Stimulated activated naive CD8-positive, alpha-beta T cell treated with anti-CD3 and anti-CD28 coated beads, Interleukin-15, Interleukin-2, amounts not matched to agents 100 ng/mL and 50 ng/mL, for 24 hours (primary cell): ENCODE measurements at regions not wholly inside any gene's neighbourhood (a gene's known extent, or its start where the extent isn't known, plus 50 kb on each side); places are given as distances from the start of the nearest gene placed in this dataset.

Source experiments
- H3K27ac Mint-ChIP-seq: one replicate; pipeline ENCODE4 v1.8.0; 2021; ENCODE audit warnings: mild to moderate bottlenecking, mixed read lengths
- H3K27me3 Mint-ChIP-seq: one replicate; pipeline ENCODE4 v1.8.0; 2021; ENCODE audit warnings: mixed read lengths
- H3K36me3 Mint-ChIP-seq: one replicate; pipeline ENCODE4 v1.8.0; 2021; ENCODE audit warnings: low read depth, mixed read lengths
- H3K4me1 Mint-ChIP-seq: one replicate; pipeline ENCODE4 v1.8.0; 2021; ENCODE audit warnings: low read depth, mixed read lengths
- H3K4me3 Mint-ChIP-seq: one replicate; pipeline ENCODE4 v1.8.0; 2021; ENCODE audit warnings: mild to moderate bottlenecking, mixed read lengths
- H3K9me3 Mint-ChIP-seq: one replicate; pipeline ENCODE4 v1.8.0; 2021; ENCODE audit warnings: mixed read lengths

DNA sequence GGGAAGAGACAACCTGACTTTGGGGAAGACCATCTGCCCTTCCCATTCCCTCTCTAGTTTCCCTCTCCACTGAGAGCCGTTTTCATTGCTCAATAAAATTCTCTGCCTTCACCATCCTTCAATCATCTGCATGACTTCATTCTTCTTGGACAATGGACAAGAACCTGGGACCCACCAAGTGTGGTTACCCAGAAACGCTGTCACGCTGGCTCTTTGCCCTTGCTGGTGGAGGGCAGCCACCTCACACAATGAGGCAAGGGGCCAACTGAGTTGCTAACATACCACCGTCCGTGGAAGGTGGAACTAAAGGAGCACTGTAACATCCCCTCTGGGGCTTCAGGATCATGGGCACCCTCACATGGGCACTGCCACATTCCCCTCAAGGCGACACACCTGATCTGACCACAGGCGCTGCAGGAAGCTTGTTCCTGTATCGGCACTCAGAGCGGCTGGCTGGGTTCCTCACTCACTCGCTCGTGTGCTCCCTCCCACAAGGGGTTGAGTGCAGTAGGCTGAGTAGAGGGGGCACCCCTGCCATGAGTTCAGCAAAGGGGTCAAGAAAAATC, 652.4 kb downstream of the PLPP3 start:
- no peaks in the 10 kb centered on the region for H3K27me3 Mint-ChIP-seq
- H3K4me3 Mint-ChIP-seq = no peak overlapping the region
- no peaks in the 10 kb centered on the region for H3K4me1 Mint-ChIP-seq
- no peaks in the 10 kb centered on the region for H3K9me3 Mint-ChIP-seq
- no peaks in the 10 kb centered on the region for H3K36me3 Mint-ChIP-seq
- H3K27ac Mint-ChIP-seq = no peak overlapping the region

GRCh38 chr1:55916907-55917306, 662.5 kb downstream of the PLPP3 start:
- no peaks in the 10 kb centered on the region for H3K36me3 Mint-ChIP-seq
- H3K9me3 Mint-ChIP-seq = no peaks in the 10 kb centered on the region
- H3K4me1 Mint-ChIP-seq = no peaks in the 10 kb centered on the region
- no peaks in the 10 kb centered on the region for H3K27me3 Mint-ChIP-seq
- H3K27ac Mint-ChIP-seq = no peak overlapping the region
- no peak overlapping the region for H3K4me3 Mint-ChIP-seq

DNA sequence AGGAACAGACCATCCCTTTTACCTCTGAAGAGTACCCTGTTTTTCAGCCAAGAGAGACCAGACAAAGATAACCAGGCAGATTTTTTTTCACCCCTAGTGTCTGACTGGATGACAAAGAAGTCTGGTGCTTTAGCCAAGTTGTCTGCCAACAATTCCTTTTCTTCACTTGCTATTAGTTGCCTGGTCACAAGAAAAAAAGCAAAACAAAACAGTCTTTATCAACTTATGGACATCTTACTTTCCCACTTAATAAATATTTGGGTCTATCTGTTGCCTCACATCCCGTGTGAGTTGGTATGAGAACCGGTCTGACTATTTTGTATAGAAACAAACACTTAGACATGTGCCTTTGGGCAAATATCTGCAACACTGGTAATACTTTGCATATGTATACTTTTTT, 662.9 kb downstream of the PLPP3 start:
- no peaks in the 10 kb centered on the region for H3K27me3 Mint-ChIP-seq
- H3K27ac Mint-ChIP-seq = no peak overlapping the region
- H3K4me3 Mint-ChIP-seq = no peak overlapping the region
- H3K36me3 Mint-ChIP-seq = no peaks in the 10 kb centered on the region
- H3K4me1 Mint-ChIP-seq = no peaks in the 10 kb centered on the region
- H3K9me3 Mint-ChIP-seq = no peaks in the 10 kb centered on the region

GRCh38 chr1:55913565-55913964, 665.8 kb downstream of the PLPP3 start:
- H3K27me3 Mint-ChIP-seq = no peaks in the 10 kb centered on the region
- H3K9me3 Mint-ChIP-seq = no peaks in the 10 kb centered on the region
- H3K4me1 Mint-ChIP-seq = no peaks in the 10 kb centered on the region
- no peak overlapping the region for H3K4me3 Mint-ChIP-seq
- no peaks in the 10 kb centered on the region for H3K36me3 Mint-ChIP-seq
- H3K27ac Mint-ChIP-seq = no peak overlapping the region

GRCh38 chr1:55912438-55912837, 666.9 kb downstream of the PLPP3 start:
- Mint-ChIP-seq H3K4me1 (no peaks in the 10 kb centered on the region), H3K9me3 (no peaks in the 10 kb centered on the region), H3K4me3 (no peak overlapping the region), H3K27me3 (no peaks in the 10 kb centered on the region), H3K36me3 (no peaks in the 10 kb centered on the region), H3K27ac (no peak overlapping the region)

DNA sequence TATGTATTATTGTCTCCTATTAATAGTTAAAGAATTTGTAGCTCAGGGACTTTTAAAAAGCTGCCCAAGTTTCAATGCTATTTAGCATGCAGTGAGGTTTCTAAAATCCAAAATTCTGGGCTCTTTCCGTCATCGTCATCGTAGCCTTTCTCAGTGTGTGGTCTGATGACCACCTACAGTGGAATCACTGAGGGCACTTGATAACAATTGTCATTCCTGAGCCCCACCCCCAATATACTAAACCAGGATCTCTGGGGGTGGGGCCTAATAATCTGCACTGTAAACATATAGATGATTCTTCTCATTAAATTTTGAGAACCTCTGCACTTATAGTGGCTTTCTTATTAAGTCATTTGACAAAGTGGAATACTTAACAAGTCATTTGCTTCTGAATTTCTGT, 674.8 kb downstream of the PLPP3 start:
- no peak overlapping the region for H3K27ac Mint-ChIP-seq
- H3K27me3 Mint-ChIP-seq = peaks cover 3% of the 10 kb centered on the region
- H3K4me1 Mint-ChIP-seq = no peaks in the 10 kb centered on the region
- H3K4me3 Mint-ChIP-seq = no peak overlapping the region
- H3K9me3 Mint-ChIP-seq = no peaks in the 10 kb centered on the region
- H3K36me3 Mint-ChIP-seq = no peaks in the 10 kb centered on the region

DNA sequence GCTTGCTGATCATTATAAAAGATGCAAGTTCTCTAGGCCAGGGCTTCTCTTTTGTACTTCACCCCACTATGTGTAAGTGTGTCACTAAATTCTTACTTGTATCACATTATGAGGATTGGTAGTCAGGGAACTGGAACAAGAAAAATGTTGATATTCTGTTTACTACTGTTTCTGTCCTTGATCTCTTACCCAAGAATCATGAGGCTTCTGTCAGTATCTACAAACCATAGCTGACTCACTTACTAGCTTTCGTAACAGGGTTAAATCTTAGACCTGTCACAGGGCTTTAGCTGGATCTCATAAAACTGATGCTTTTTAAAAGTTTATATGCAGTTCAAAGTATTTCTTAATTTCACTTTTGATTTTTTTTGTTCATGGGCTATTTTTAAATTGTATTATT, 681.2 kb downstream of the PLPP3 start:
- no peaks in the 10 kb centered on the region for H3K36me3 Mint-ChIP-seq
- H3K27ac Mint-ChIP-seq = no peak overlapping the region
- H3K9me3 Mint-ChIP-seq = peaks cover 5% of the 10 kb centered on the region
- H3K4me1 Mint-ChIP-seq = no peaks in the 10 kb centered on the region
- peaks cover 3% of the 10 kb centered on the region for H3K27me3 Mint-ChIP-seq
- H3K4me3 Mint-ChIP-seq = no peak overlapping the region

GRCh38 chr1:55896210-55896609, 681.0 kb upstream of the USP24 start:
- no peak overlapping the region for H3K27ac Mint-ChIP-seq
- no peaks in the 10 kb centered on the region for H3K4me1 Mint-ChIP-seq
- peaks cover 14% of the 10 kb centered on the region for H3K27me3 Mint-ChIP-seq
- H3K4me3 Mint-ChIP-seq = no peak overlapping the region
- H3K36me3 Mint-ChIP-seq = no peaks in the 10 kb centered on the region
- peaks cover 20% of the 10 kb centered on the region for H3K9me3 Mint-ChIP-seq

DNA sequence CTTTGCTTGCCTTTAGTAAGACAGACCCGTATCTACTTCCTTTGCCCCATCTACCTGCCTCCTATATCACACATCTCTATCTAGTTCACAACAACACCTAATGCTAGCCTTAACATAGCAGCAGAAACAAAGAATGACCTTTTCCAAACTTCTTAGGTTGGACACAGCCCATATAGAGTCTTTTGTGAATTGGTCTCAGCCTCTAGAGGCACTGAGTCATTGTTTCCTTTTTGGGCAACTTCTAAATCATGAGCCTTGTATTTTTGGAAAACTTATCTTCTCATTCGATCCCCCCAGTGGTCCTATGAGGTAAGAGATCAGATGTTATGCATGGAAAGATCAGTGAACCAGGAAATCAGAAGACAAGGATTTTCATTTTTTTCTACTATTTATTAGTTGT, 679.4 kb upstream of the USP24 start:
- Mint-ChIP-seq H3K36me3 (no peaks in the 10 kb centered on the region), H3K4me3 (no peak overlapping the region), H3K27me3 (peaks cover 14% of the 10 kb centered on the region)

DNA sequence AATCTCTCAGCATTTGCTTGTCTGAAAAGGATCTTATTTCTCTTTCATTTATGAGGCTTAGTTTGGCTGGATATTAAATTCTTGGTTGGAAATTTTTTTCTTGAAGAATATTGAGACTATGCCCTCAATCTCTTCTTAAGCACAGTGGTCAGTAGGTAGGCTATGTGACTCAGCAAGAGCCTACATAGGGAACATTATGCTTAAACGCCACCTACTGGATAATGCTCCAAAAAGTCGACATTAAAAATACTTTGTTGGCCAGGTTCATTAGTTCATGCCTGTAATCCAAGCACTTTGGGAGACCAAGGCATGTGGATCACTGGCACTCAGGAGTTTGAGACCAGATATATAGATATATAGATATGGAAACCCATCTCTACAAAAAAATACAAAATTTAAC, 678.0 kb upstream of the USP24 start:
- H3K9me3 Mint-ChIP-seq = peaks cover 20% of the 10 kb centered on the region

More for the DNA sequence above, 679.4 kb upstream of the USP24 start:
- Mint-ChIP-seq H3K9me3 (peaks cover 20% of the 10 kb centered on the region), H3K27ac (no peak overlapping the region), H3K4me1 (no peaks in the 10 kb centered on the region)

DNA sequence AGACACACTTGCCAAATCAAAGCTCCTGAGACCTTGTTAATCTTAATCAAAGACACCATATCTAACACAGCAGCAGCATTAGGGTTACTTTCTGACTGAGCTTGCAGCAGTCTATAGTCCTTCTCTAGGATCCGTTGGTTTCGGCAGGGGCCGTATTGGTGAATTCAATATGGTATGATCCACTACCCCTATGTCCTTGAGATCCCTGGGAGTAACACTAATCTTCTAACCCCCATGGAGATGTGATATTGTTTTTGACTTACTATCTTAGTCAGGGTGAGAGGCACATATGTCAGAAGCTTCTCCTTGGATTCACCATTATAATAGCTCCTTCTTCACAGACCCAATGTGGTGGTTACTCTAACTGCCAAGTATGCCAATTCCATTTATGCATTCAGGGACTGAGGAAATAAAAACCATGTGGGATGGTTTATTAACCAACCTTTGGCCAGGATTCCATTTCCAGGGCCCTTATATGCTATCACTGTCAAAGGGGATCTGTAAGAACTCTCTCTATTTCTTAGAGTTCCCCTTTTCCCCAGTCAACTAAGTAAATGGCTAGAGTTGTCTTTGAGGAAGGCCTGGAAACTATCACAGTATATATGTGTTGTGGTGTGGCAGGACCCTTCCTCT, 673.6 kb upstream of the USP24 start:
- H3K4me1 Mint-ChIP-seq = no peaks in the 10 kb centered on the region
- H3K27ac Mint-ChIP-seq = no peak overlapping the region
- peaks cover 11% of the 10 kb centered on the region for H3K27me3 Mint-ChIP-seq
- peaks cover 15% of the 10 kb centered on the region for H3K9me3 Mint-ChIP-seq
- H3K36me3 Mint-ChIP-seq = no peaks in the 10 kb centered on the region
- no peak overlapping the region for H3K4me3 Mint-ChIP-seq

More for the DNA sequence above, 678.0 kb upstream of the USP24 start:
- Mint-ChIP-seq H3K36me3 (no peaks in the 10 kb centered on the region), H3K27me3 (peaks cover 14% of the 10 kb centered on the region), H3K4me1 (no peaks in the 10 kb centered on the region), H3K27ac (no peak overlapping the region), H3K4me3 (no peak overlapping the region)

DNA sequence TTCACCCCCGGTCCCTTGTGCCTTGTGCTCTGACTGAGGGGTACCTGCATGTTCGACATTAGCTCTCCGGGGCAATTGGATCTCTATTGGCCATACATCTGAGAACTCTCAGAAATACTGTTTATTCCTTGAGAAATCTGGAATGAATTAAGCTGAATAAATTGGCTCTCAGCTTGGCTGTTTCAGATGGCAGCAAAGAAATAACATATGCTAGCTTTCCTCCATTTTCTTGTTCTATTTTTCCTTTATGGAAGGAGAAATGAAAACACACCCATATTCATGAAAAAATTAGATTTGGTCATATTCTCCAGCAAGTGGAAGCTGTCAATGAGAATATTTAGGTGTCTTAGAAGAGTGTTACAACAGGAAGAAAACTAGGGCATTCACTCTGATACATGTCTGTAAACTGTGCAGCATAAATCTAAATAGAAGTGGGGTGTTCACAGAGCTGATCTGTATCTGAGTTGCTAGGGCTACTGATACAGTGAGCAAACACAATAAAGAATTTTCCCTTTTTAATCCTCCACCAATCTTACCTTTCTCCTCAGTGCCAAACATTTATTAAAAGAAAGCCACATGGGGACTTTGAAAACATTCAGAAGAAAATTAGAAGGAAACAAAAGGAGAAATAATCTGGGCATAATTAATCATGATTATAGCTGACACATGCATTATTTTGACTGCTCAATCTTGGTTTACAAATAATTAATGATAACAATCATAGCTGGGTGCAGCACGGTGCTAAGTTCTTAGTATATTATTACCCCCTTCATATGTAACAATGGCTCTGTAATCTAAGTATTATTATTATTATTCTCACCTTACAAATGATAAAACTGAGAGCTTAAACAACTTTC, 671.9 kb upstream of the USP24 start:
- Mint-ChIP-seq H3K36me3 (no peaks in the 10 kb centered on the region), H3K4me3 (no peak overlapping the region), H3K4me1 (no peaks in the 10 kb centered on the region), H3K27me3 (peaks cover 9% of the 10 kb centered on the region), H3K27ac (no peak overlapping the region), H3K9me3 (peaks cover 8% of the 10 kb centered on the region)

DNA sequence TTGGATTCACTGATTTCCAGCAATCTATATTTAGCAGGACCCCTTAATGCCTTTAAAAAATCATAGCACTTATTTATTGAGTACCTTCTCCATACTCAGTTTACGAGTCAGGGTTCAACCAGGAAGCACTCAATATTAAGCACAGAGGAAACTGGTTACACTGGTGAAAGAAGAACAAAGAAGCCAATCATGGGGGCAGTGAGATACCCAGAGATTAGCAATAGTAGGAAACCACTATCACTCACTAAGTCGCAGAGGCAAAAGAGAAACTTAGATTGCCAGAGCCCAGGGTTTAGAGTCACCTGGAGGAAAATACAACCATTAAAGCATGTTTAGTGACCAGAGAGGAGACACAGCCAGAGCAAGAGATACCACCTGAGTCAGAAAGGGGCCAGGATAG, 670.5 kb upstream of the USP24 start:
- no peak overlapping the region for H3K4me3 Mint-ChIP-seq
- H3K4me1 Mint-ChIP-seq = no peaks in the 10 kb centered on the region
- no peak overlapping the region for H3K27ac Mint-ChIP-seq
- H3K27me3 Mint-ChIP-seq = no peaks in the 10 kb centered on the region
- no peaks in the 10 kb centered on the region for H3K36me3 Mint-ChIP-seq
- no peaks in the 10 kb centered on the region for H3K9me3 Mint-ChIP-seq

DNA sequence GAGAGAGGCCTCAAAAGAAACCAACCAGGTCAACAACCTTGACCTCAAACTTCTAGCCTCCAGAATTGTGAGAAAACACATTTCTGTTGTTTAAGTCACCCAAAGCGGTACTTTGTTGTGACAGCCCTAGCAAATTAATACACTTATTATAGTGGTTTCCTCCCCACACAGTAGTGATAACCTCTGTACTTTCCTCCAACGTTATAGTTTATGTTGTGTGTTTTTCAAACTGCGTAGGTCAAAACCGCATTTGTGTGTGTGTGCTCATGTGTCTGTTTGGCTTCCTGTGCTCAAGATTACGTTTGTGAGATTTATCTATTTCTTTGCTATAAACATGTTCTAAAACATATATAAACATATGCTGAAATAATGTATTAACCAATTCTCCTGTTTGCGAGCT, 667.8 kb upstream of the USP24 start:
- Mint-ChIP-seq H3K27me3 (no peaks in the 10 kb centered on the region), H3K27ac (no peak overlapping the region), H3K36me3 (no peaks in the 10 kb centered on the region), H3K9me3 (no peaks in the 10 kb centered on the region), H3K4me3 (no peak overlapping the region), H3K4me1 (no peaks in the 10 kb centered on the region)

DNA sequence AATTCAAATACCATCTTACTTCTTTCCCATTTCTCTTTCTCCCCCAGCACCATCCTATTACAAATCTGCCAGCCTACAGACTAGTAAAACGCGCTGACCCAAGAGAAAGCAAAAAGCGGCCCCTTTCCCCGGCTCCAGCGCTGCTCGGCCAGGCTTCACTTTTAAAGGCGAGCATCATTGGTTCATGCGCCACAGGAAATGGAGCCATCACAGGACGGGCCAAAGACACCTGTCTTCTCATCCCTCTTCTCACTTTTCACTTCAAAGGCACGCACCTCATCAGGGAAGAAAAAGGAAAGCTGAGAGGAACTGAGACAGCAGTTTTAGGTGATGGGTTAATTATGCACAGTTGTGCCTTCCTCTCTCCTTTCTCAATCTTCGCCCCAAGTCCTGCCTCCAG, 664.2 kb upstream of the USP24 start:
- Mint-ChIP-seq H3K27ac (no peak overlapping the region), H3K9me3 (no peaks in the 10 kb centered on the region), H3K4me1 (no peaks in the 10 kb centered on the region), H3K36me3 (no peaks in the 10 kb centered on the region), H3K27me3 (no peaks in the 10 kb centered on the region), H3K4me3 (no peak overlapping the region)
